ENCODE measurements at regions not wholly inside any gene's neighbourhood (a gene's known extent, or its start where the extent isn't known, plus 50 kb on each side); places are given as distances from the start of the nearest gene placed in this dataset.

DNA sequence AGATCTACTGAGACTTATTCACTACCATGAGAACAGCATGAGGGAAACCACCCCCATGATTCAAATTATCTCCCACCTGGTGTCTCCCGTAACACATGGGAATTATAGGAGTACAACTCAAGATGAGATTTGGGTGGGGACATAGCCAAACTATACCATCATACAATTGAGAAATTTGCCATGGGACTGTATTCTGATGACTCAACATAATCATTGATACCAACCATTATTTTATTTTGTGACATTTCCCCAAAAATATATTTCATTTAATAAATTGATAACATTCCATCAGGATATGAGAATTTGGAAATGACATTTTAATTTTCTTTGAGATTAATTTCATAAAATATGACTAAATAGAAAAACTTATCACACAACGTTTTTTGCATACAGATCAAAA is 96.6 kb upstream of the MDFIC2 start:
- no peak overlapping the region for H3K9ac ChIP-seq (ENCODE audit: low read depth in 1 of 2, low read length in 2 of 2)
- no peak overlapping the region for H3K27ac ChIP-seq (ENCODE audit: low read depth in 1 of 2, low read length in 2 of 2)
- H3K27me3 ChIP-seq (ENCODE audit: control insufficient read depth in 4 of 4, insufficient read depth in 4 of 4, low read length in 3 of 4), result no peaks in the 10 kb centered on the region
- no peak for DNase-seq (ENCODE audit: low spot score)
- TF ChIP-seq, protein P1, sequence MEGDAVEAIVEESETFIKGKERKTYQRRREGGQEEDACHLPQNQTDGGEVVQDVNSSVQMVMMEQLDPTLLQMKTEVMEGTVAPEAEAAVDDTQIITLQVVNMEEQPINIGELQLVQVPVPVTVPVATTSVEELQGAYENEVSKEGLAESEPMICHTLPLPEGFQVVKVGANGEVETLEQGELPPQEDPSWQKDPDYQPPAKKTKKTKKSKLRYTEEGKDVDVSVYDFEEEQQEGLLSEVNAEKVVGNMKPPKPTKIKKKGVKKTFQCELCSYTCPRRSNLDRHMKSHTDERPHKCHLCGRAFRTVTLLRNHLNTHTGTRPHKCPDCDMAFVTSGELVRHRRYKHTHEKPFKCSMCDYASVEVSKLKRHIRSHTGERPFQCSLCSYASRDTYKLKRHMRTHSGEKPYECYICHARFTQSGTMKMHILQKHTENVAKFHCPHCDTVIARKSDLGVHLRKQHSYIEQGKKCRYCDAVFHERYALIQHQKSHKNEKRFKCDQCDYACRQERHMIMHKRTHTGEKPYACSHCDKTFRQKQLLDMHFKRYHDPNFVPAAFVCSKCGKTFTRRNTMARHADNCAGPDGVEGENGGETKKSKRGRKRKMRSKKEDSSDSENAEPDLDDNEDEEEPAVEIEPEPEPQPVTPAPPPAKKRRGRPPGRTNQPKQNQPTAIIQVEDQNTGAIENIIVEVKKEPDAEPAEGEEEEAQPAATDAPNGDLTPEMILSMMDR (IDR thresholded peaks at IDR 0.05; ENCODE audit: low read depth, low read length, missing input control), result no peak
- TF ChIP-seq, protein P2, sequence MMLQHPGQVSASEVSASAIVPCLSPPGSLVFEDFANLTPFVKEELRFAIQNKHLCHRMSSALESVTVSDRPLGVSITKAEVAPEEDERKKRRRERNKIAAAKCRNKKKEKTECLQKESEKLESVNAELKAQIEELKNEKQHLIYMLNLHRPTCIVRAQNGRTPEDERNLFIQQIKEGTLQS (IDR thresholded peaks at IDR 0.05), result no peak
- WGBS, result 74% methylated on average over 2 of the region's 2 CpGs
- H3K36me3 ChIP-seq (ENCODE audit: control insufficient read depth in 4 of 4, insufficient read depth in 3 of 4, low read depth in 1 of 4, low read length in 3 of 4), result no peaks in the 10 kb centered on the region
- H3K9me3 ChIP-seq (ENCODE audit: control insufficient read depth in 4 of 4, low read length in 3 of 4), result no peaks in the 10 kb centered on the region
- no peaks in the 10 kb centered on the region for H3K4me1 ChIP-seq (ENCODE audit: control insufficient read depth in 4 of 4, insufficient read depth in 4 of 4, low read length in 3 of 4)
- no peak overlapping the region for H3K4me3 ChIP-seq (ENCODE audit: low read depth in 1 of 3, low read length in 3 of 3)

DNA sequence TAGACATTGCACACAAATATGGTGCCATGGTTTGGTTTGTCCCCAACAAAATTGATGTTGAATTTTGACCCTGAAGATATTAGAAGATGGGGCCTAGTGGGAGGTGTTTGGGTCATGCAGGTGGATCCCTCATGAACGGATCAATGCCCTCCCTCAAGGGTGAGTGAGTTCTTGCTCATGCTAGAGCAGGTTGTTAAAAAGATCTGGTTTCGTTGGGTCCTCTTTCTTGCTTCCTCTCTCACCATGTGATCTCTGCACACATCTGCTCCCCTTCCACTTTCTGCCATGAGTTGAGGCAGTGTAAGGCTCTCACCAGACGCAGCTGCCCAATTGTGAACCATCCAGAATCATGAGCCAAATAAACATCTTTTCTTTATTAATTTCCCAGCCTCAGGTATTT is 87.8 kb upstream of the MDFIC2 start:
- Histone ChIP-seq H3K4me1 (ENCODE audit: control insufficient read depth in 4 of 4, insufficient read depth in 4 of 4, low read length in 3 of 4) (no peaks in the 10 kb centered on the region), H3K9me3 (ENCODE audit: control insufficient read depth in 4 of 4, low read length in 3 of 4) (no peaks in the 10 kb centered on the region), H3K9ac (ENCODE audit: low read depth in 1 of 2, low read length in 2 of 2) (no peak overlapping the region), H3K36me3 (ENCODE audit: control insufficient read depth in 4 of 4, insufficient read depth in 3 of 4, low read depth in 1 of 4, low read length in 3 of 4) (no peaks in the 10 kb centered on the region), H3K4me3 (ENCODE audit: low read depth in 1 of 3, low read length in 3 of 3) (no peak overlapping the region), H3K27me3 (ENCODE audit: control insufficient read depth in 4 of 4, insufficient read depth in 4 of 4, low read length in 3 of 4) (no peaks in the 10 kb centered on the region), H3K27ac (ENCODE audit: low read depth in 1 of 2, low read length in 2 of 2) (no peak overlapping the region)
- TF ChIP-seq TAF1 (conservative IDR thresholded peaks at IDR 0.05), result no peak
- TF ChIP-seq HNF4G (IDR thresholded peaks at IDR 0.05), result no peak
- TF ChIP-seq, protein P3, sequence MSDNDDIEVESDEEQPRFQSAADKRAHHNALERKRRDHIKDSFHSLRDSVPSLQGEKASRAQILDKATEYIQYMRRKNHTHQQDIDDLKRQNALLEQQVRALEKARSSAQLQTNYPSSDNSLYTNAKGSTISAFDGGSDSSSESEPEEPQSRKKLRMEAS (IDR thresholded peaks at IDR 0.05), result no peak
- no peak for DNase-seq (ENCODE audit: low spot score)
- WGBS, result 72% methylated on average over 3 of the region's 3 CpGs

DNA sequence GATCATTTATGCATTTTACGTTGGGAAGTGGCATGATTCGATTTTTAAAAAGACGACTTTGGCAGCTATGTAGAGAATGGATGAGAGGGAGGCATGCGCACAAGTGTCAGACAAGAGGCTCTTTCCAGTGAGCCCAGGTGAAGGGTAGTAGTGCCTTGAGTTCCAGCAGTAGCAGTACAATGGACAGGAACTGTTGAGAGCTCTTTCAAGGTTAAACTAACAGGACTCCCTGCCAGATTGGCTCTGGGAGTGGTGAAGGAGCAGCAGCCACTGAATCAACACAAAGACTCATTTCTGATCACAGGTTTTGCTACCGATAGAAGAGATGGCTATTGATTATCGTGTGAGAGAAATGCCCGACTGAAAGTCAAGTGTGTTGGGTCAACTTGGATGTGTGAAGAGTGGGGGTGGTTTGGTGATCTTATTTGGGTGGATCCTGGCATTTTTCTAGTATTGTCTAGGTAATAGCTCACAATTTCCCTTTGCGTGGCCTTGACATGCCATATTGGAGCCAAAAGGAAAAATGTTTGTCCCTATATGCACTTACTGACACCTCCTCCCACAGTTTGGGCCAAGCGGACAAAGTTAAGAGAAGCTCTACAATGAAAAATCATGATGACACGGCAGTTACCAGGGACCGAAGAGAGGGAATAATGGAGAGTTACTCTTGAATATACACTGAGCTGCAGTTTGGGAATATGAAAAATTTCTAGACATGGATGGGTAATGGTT is 81.6 kb upstream of the MDFIC2 start:
- no peak for DNase-seq (ENCODE audit: low spot score)
- Histone ChIP-seq H3K9ac (ENCODE audit: low read depth in 1 of 2, low read length in 2 of 2) (no peak overlapping the region), H3K4me1 (ENCODE audit: control insufficient read depth in 4 of 4, insufficient read depth in 4 of 4, low read length in 3 of 4) (no peaks in the 10 kb centered on the region), H3K27me3 (ENCODE audit: control insufficient read depth in 4 of 4, insufficient read depth in 4 of 4, low read length in 3 of 4) (peaks cover 0 to 3% (median 0%) of the 10 kb centered on the region in 4 donors), H3K27ac (ENCODE audit: low read depth in 1 of 2, low read length in 2 of 2) (no peak overlapping the region), H3K9me3 (ENCODE audit: control insufficient read depth in 4 of 4, low read length in 3 of 4) (peaks cover 0 to 3% (median 0%) of the 10 kb centered on the region in 4 donors), H3K36me3 (ENCODE audit: control insufficient read depth in 4 of 4, insufficient read depth in 3 of 4, low read depth in 1 of 4, low read length in 3 of 4) (no peaks in the 10 kb centered on the region), H3K4me3 (ENCODE audit: low read depth in 1 of 3, low read length in 3 of 3) (no peak overlapping the region)
- 83% methylated on average over 11 of the region's 11 CpGs for WGBS
- TF ChIP-seq RXRA (IDR thresholded peaks at IDR 0.05) (no peak), GABPA (IDR thresholded peaks at IDR 0.05 in 1 of 2, conservative IDR thresholded peaks at IDR 0.05 in 1 of 2) (no peak), RAD21 (IDR thresholded peaks at IDR 0.05) (no peak), FOXA2 (IDR thresholded peaks at IDR 0.05) (no peak), EGR1 (IDR thresholded peaks at IDR 0.05; ENCODE audit: low read depth in 2 of 2) (no peak), YY1 (IDR thresholded peaks at IDR 0.05) (no peak), NR2F2 (IDR thresholded peaks at IDR 0.05) (no peak), SP1 (IDR thresholded peaks at IDR 0.05) (no peak)
- TF ChIP-seq, protein P4, sequence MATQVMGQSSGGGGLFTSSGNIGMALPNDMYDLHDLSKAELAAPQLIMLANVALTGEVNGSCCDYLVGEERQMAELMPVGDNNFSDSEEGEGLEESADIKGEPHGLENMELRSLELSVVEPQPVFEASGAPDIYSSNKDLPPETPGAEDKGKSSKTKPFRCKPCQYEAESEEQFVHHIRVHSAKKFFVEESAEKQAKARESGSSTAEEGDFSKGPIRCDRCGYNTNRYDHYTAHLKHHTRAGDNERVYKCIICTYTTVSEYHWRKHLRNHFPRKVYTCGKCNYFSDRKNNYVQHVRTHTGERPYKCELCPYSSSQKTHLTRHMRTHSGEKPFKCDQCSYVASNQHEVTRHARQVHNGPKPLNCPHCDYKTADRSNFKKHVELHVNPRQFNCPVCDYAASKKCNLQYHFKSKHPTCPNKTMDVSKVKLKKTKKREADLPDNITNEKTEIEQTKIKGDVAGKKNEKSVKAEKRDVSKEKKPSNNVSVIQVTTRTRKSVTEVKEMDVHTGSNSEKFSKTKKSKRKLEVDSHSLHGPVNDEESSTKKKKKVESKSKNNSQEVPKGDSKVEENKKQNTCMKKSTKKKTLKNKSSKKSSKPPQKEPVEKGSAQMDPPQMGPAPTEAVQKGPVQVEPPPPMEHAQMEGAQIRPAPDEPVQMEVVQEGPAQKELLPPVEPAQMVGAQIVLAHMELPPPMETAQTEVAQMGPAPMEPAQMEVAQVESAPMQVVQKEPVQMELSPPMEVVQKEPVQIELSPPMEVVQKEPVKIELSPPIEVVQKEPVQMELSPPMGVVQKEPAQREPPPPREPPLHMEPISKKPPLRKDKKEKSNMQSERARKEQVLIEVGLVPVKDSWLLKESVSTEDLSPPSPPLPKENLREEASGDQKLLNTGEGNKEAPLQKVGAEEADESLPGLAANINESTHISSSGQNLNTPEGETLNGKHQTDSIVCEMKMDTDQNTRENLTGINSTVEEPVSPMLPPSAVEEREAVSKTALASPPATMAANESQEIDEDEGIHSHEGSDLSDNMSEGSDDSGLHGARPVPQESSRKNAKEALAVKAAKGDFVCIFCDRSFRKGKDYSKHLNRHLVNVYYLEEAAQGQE (IDR thresholded peaks at IDR 0.05), result no peak
- TF ChIP-seq, protein P1 (IDR thresholded peaks at IDR 0.05; ENCODE audit: low read depth, low read length, missing input control), result no peak
- TF ChIP-seq, protein P3 (IDR thresholded peaks at IDR 0.05), result no peak

Data from liver (tissue), 8 donors.